GM10266 (cell line): ENCODE measurements at regions not wholly inside any gene's neighbourhood (a gene's known extent, or its start where the extent isn't known, plus 50 kb on each side); places are given as distances from the start of the nearest gene placed in this dataset.

ENCODE experiments used
- DNase-seq: peaks from one replicate; pipeline ENCODE4 v3.0.0; 2012; ENCODE audit errors: extremely low spot score
- TF ChIP-seq, protein P1 (sequence below): IDR thresholded peaks from 2 replicates; pipeline ENCODE4 v1.5.1; 2012; ENCODE audit warnings: mild to moderate bottlenecking, low read depth; ENCODE audit not compliant: control insufficient read depth, insufficient read depth; ENCODE audit errors: missing control alignments

DNA sequence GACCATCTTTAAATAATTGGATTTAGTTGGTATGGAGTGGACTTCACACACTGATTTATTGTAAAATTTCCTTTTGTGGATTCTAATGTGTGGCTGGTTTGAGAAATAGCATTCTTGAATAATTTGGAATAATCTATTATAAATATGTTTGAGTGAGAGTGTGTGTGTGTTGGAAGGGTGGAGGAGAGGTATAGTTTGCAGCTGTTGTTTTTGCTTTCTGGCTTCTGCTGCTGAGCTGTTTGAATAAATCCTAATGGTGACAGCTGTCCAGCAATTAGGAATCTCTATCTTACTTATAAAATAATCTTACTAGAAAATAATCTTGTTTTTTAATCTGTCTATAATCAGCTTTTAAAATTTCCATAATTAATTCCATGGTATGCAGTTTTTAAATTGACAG is 1283.0 kb upstream of the CDH2 start:
- TF ChIP-seq, protein P1, sequence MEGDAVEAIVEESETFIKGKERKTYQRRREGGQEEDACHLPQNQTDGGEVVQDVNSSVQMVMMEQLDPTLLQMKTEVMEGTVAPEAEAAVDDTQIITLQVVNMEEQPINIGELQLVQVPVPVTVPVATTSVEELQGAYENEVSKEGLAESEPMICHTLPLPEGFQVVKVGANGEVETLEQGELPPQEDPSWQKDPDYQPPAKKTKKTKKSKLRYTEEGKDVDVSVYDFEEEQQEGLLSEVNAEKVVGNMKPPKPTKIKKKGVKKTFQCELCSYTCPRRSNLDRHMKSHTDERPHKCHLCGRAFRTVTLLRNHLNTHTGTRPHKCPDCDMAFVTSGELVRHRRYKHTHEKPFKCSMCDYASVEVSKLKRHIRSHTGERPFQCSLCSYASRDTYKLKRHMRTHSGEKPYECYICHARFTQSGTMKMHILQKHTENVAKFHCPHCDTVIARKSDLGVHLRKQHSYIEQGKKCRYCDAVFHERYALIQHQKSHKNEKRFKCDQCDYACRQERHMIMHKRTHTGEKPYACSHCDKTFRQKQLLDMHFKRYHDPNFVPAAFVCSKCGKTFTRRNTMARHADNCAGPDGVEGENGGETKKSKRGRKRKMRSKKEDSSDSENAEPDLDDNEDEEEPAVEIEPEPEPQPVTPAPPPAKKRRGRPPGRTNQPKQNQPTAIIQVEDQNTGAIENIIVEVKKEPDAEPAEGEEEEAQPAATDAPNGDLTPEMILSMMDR: no peak
- DNase-seq: no peak

DNA sequence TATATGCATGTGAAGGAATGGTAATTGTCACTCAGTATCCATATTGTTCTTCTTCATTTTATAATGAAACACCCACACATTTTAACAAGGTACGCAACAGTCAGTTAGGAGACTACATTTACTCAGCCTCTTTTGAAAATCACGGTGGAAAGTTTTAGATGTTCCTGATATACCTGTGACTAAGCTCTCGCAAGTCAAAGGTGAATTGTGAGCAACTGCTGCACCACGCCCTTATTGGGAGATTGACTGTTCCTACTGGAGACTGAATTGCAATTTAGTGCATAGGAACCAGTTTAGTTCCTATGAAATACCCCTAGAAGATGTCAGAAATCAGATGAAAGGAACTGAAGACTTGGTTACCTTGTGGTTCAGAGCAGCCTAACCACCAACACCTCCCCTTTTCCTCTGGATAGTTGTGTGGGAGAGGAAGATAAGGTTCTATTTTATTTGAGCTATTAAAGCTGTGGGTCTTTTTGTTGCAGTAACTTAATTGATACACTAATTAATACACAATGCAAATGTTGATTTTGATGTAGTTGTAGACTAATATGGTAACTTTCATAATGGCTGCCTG is 1280.5 kb upstream of the CDH2 start:
- DNase-seq: no peak
- TF ChIP-seq, protein P1: no peak

DNA sequence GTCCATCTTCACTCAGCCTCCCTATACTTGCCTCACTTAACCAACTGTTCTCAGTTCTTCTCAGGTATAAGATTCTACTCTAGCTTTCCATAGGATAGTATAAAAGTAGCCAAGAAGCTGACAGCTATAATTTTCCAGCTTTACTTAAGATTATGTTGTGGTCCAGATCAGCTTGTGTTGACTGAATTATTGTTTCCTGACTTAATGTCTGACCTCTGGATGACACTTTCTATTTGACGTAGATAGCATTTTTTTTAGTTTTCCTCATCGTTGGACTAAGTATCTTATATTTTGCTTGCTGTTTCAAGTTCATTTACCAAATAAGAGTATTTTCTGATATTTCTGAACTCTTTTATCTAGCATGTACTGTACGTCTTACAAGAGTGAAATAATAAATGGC is 1272.5 kb upstream of the CDH2 start:
- DNase-seq: no peak
- TF ChIP-seq, protein P1: no peak

DNA sequence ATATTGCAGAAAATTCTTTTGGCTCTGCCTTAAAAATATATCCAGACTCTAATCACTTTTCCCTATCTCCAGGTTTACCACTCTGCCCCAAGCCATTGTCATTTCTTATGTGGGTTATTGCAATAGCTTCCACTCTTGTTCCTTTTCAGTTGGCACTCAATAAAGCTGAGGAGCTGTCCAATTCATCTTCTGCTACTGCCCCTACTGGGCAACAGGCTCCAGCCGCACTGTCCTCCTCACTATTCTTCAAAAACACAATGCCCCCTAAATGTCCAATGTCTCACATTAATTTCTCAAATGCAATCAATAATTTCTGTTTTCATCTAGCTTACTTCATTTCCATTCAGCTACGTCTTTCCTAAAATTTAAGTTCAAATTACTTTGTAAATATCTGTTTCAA is 1262.5 kb upstream of the CDH2 start:
- TF ChIP-seq, protein P1: no peak
- no peak for DNase-seq

DNA sequence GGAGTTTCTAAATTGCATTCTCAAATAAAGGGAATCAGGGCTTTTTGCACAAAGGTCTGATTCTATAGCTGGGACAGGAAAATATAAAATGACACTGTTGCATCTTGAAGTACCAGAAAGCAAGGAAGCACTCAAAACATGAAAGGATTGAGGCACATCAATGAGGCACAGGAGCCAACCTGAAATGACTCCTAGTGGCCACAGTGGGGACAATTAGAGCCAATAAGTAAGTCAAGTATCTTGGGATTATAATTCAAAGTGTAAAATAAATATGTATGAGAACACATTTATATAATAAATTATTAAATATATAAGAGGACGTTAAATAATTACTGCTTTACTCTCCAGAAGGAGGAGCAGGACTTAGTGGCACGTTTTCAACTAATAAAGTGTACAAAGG is 1259.5 kb upstream of the CDH2 start:
- TF ChIP-seq, protein P1: no peak
- DNase-seq: no peak

DNA sequence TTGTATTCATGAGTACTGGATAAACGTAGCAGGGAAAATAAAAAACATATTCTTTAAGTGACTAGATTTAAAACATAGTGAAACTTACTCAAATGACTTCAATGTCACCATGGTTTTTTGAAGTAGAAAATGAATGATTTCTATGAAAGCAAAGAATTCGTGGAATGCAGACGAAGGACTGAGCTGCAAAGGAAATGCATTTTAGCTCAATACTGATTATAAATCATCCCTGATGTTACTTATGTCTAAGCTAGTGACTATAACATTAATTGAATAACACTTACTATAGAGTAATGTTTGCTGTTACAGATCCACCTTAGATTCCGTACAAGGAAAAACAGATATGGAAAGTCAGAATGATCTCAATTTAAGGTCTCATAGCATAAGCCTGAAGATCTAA is 1257.7 kb upstream of the CDH2 start:
- TF ChIP-seq, protein P1: no peak

DNA sequence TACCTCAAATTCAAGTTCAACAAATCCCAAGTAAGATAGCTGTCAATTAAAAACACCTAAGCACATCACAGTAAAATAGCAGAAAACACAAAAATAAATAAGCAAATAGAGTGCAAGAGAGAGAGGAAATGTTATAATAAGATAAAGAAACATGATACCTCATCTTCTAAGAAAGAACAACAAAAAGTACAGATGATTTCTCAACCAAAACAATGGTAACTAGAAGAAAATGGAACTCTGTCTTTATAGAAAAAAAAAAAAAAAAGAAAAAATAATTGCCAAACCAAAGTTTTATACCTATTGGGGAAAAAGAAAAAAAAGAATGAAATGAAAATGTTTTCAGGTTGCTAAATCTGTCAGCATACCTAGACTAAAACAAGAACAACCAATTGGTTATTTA is 1253.5 kb upstream of the CDH2 start:
- TF ChIP-seq, protein P1: no peak
- no peak for DNase-seq

More for the DNA sequence above, 1257.7 kb upstream of the CDH2 start:
- no peak for DNase-seq
